Cerebellar cortex (tissue), 1 donor: ENCODE measurements at regions not wholly inside any gene's neighbourhood (a gene's known extent, or its start where the extent isn't known, plus 50 kb on each side); places are given as distances from the start of the nearest gene placed in this dataset.
"Not testable (repeated sequence)": the region's sequence is repeated elsewhere in the genome, so short reads cannot be mapped to it uniquely, and the experiment has no call there.

Experiments
- DNase-seq: peaks from one replicate; pipeline ENCODE4 v3.0.0-alpha.2; 2015; ENCODE audit warnings: low spot score

DNA sequence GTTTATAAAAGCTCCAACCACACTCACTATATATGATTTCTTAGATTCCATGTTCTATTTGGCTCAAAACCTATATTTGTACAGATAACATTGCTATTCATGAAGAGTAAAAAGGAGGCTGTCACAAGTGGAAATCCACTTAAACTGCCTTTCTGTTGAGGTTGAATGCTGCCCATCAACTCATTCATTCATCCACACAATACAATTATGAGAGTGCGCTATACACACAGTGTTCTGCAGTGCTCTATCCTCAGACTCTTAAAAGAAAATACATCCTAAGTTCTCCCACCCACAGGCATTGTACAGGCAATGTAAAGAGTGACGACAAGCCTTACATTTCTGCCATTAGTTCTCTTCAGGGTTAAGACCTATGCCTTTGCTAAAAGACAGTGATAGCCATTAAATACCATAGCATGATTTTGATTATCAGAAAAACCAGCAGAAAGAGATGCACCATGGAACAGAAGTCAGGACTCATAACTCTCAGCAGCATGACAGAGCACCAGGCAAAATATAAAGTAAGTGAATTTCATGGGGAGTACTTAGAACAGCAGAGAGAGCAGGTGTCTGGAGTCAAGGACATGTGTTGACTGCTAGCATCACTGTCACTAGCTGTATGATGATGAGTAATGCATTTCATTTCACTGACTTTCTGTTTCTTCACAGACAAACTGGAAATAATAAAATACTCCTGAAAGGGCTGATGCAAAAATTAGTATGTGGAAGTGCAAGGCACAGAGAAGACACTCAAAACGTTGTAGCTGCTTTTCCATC, 218.0 kb downstream of the RBM26 start:
- no peak for DNase-seq

DNA sequence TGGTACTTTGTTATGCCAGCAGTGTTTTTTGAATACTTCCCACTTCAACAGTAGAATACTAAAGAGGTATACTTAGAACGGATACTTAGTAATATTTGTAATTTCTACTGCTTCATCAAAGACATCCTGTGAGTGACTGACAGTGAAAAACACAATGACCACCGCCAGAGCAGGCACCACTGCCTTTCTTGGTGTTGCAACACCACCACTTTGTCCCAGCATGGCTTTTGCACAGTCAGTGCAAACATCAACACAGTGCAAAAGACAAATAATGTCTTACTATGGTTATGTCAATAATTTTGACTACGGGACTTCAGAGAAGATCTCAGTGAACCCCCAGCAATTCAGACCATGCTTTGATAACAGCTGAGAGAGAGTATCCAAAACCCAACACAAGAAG, 220.5 kb downstream of the RBM26 start:
- DNase-seq: no peak

DNA sequence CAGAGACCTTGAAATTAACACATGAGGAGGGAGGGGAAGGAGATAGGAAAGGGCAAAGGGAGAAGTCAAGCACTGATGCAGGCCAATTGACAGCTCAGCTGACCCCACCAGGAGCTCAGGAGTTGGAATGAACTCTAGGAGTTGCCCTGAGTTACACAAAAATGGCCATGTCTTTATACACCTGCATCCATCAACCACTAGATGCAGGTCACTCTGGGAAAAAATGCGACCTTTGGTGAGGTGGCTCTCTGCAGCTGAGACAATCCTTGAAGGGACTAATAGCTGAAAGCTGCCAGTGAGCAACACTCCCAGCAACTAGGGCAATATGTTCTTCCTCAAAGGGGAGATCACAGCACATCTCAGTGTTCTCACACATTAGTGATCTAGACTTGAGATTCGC, 222.8 kb downstream of the RBM26 start:
- DNase-seq: no peak

DNA sequence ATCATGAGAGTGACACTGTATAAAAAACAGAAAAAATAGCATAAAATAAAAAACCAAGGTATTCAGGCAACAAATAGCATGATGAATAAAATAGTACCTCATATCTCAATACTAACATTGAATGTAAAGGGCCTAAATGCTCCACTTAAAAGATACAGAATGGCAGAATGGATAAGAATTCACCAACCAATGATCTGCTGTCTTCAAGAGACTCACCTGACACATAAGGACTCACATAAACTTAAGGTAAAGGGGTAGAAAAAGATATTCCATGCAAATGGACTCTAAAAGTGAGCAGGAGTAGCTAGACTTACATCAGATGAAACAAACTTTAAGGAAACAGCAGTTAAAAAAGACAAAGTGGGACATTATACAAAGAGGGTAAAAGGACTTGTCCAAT, 232.4 kb downstream of the RBM26 start:
- not testable (repeated sequence) for DNase-seq

DNA sequence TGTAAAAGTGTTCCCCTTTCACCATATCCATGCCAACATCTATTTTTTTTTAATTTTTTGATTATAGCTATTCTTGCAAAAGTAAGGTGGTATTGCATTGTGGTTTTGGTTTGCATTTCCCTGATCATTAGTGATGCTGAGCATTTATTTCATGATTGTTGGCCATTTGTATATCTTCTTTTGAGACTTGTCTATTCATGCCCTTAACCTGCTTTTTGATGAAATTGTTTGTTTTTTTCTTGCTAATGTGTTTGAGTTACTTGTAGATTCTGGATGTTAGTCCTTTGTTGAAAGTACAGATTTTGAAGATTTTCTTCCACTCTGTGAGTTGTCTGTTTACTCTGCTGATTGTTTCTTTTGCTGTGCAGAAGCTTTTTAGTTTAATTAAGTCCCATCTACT, 233.1 kb downstream of the RBM26 start:
- not testable (repeated sequence) for DNase-seq

DNA sequence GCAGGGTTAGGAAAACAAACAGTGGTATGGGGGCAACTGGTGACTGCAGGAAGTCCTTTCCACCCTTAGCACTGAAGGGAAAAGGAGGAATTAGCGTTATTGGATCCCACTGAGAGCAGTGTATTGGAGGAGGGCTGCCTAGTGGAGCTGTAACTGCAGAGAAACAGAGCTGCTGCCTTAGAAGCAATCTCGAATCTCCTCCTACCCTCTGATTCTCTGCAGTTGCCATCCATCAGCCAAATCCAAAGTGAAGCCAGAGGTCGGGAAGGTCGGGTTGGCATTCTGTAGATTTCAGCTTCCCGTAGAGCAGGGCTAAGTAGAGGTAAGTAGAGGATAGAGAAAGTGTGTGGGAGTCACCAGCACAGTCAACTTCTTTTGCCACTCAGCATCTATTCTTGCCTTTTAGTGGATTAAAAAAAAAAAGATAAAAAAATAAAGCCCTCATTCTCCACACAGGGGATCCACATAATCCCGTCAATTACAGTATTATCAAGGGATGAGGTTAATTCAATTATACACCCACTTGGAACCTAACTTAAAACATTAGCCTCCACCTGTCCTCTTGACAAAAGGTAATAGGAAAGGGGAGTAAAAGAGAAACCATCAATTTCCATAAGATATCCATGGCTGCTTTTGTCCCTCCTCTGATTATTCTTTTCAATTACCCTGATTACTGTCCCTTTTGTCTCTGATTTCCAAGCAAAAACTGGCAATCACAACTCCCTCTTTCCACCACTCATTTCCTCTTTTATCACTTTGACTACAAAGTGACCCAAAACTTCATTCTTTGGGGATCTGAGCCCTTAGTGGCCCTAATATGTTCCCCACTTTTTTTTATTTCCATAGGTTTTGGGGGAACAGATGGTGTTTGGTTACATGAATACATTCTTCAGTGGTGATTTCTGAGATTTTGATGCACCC, 234.7 kb downstream of the RBM26 start:
- DNase-seq: no peak

DNA sequence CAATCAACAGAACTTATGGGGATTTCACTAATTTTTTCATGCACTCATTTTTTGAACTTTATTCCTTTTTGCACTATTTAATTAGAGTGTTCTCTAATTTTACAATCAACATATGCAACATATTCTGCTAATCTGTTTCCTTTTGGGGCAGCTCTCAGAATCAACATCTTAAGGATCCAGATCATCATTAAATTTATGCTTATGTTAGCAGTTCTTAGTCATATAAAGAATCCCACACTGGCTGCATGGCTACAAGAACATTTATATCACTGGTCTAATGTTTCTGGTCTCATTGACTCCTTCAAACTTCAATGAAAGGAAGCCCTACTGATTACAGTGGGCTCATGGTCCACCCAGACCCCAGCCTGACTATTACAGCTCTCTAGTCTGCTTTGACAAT, 245.2 kb downstream of the RBM26 start:
- no peak for DNase-seq

DNA sequence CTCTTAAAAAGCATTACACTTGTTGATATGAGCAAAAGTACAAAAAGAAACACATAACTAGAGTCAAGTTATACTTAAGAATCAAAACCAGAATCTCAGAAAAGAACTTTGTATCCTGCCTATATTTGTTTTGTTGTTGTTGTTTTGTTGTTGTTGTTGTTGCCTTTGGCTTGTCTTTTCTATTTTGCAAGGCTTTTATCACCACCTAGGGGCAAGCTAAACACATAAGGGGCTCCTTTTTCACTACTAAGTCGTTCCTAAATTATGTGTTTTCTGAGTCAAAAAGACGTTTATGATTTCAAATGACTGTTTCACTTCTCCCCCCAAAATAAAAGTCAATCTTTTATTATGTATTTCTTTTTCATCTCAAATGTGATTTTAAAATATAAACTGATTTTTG, 250.2 kb downstream of the RBM26 start:
- DNase-seq: no peak

DNA sequence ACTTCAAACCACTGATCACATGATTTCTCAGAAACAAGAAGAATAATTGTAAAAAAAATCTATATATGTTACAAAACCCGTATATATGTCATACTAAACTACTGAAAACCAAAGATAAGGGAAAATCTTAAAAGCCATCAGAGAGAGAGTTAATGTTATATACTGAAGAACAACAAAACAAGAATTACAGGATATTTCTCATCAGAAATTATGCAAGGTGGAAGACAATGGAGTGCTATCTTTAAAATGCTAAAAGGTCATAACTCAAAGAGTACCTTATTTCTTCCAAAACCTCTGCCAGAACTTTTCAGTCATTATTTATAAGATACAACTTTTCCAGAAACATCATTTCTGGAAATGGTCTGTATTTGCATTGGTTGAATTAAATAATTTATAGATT, 256.8 kb downstream of the RBM26 start:
- DNase-seq: no peak

DNA sequence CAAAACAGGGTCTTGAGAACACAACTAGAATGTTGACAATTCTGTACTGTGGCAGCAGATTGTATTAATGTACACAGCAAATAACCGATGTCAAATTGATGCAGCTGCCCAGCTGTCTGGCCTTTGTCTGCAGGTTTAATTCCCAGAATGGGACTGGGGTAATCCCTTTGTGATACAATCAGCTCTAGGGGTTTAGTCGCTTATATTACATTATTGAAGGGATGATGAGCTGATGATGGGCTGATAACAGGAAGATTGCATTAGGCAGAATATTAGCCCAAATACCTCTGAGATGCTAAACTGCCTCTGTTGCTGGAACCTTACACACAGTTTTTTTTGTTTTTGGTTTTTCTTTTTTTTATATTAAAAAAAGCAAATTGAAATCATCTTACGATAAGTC, 265.0 kb downstream of the RBM26 start:
- DNase-seq: no peak

DNA sequence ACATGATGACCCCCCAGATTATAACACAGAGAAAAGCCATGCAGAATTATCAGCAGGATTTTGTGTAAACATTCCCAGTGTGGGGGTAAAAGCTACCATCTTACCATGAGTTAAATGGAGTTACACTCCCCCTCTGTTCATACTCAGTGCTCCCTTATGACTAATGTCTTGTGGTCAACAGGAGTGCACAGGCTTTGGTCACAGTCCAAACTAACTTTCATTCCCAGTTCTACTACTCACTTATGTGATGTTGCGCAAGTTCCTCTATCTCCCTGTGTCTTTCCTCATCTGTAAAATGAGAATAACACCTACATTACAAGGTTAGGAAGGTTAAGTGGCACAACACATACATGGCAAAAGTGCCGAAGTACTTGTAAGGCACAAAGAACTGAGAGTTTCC, 277.9 kb downstream of the RBM26 start:
- no peak for DNase-seq

DNA sequence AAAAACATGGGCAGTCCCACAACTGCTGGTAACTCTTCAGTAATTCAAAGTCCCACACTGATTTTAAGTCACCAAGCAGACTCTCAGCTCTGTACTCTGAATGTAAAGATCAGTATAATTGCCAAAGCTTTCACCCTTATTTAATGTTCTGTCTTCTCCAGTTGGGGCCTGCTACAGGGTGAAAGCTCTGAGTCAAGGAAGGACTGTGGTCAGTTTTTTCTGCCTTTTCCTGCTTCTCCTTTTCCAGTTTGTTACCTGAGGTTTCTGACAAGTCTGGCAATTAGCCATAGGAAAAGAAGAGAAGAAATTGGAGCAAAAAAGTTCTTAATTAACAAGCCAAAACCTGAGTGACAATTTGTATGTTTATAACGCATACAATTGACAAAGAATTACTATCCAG, 279.3 kb downstream of the RBM26 start:
- no peak for DNase-seq

DNA sequence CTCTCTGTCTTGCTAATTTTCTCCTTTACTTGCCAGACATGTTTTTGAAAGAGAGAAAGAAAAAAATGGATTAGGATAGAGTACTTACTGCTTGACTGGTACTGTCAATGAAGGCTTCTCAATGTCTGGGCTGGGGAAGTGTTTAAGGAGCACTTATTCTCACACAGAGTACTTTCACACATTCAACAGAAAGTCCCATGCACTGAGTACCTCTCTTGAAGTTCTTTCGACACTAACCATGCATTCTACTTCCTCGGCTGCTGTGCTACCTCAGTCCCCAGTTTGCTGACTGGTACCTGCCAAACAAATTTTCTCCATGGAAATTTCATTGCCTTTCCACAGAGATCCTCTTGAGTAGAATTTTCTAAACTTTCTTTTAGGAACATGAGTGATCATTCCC, 281.9 kb downstream of the RBM26 start:
- no peak for DNase-seq

DNA sequence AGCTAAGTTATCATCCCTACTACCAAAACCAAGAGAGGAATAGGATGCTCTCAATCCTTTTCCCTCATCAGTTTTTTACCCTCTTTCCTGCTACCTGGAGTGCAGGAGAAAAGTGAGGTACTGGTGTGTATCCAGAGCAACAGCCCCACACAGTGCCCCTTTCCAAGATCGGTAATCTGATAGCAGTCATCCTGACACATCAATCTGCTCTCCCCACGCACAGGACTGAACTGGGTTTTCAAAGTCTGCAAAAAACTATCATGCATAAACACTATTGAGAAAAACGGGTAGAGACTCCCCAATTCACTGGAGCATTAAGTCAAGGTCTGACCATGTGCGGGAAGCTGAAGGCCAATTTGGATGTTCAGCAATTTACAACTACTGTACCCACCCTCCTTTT, 284.8 kb downstream of the RBM26 start:
- DNase-seq: no peak

DNA sequence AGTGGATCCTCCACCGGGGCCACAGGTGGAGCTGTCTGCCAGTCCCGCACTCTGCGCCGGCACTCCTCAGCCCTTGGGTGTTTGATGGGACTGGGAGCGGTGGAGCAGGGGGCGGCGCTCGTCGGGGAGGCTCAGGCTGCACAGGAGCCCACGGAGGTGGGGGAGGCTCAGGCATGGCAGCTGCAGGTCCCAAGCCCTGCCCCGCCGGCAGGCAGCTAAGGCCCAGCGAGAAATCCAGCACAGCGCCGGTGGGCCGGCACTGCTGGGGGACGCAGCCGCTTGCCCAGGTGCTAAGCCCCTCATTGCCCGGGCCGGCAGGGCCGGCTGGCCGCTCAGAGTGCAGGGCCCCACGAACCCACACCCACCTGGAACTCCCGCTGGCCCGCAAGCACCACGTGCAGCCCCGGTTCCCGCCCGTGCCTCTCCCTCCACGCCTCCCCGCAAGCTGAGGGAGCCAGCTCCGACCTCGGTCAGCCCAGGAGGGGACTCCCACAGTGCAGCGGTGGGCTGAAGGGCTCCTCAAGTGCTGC, 286.4 kb downstream of the RBM26 start:
- no peak for DNase-seq

DNA sequence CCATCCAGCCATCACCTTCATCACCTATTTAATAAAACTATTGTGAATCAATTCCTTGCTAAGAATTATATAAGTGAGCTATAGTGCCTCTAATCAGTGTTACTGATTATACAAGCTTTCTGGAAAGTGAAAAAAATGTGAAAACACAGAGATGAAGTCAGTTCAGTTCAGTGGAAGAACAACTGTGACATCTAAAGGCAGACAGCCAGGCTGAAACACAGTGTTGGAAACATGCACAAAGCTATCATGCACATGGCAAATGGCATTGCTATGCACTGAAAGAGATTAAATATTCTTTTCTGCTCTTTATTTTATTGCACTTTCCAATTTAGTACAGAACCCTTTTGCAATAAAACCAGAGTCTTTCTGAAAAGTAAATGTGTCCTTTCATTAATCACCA, 294.0 kb downstream of the RBM26 start:
- DNase-seq: no peak

DNA sequence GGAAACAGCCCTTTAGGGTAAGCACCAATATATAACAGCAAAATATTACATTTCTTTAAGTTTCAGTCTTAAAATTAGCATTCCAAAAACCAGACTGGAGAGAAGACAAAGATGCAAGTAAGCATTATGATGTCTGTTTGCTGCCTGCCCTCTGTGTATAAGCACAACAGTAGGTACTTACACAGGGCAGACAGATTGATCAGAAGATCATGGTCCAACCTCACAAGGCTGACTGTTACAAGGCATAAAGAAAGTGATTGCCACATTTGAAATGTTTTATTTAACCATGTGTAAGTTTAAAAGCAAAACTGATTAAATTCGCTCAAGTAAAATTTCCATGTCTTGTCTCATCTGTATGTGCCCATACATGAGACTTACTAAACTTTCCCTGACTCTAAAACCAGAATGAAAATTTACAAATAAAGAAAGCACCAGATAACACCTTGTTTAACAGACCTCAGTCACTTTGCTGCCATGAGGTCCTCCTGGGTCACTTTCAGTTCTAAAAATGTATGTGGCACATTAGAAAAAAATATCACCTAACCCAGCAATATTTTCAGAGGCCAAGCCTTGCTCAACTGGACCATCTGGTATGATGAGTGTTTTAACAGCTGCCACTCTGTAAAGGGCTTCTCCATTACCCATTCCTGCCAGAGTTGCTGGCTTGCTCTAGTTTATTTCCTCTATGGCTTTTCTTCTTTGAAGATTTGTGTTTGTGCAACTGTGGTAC, 297.0 kb downstream of the RBM26 start:
- no peak for DNase-seq

DNA sequence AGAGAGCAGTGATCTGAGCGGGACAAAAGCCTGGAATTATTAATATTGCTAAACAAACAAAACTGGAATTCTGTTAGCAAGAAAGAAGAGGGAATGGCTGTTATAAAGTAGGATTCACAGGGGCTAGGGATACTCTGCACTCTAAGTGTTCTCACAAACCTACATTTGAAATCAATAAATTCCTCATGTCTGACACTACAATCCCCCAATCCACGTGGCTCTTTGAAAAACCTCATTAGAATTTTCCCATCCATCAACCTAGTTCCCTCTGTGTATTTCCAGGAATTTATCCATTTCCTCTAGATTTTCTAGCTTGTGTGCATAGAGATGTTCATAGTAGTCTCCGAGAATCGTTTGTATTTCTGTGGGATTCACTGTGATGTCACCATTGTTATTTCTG, 307.5 kb downstream of the RBM26 start:
- DNase-seq: no peak

DNA sequence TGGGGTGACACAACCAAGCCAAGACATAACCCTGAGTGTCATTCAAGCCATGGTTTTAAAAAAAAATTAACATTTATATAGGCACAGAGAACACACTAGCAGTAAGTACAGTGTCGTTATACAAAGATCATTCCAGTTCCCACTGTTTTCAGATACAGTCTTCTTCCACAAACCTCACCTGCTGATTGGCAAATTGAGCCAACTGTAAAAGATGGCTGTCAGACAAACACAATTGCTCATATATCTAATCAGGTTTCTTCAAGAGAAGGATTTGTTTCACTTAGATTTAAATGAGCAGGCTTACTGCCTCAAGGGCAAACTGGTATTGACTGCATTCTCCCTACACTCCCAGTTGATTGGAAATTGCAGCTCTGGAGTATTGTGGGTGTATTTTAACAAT, 308.9 kb downstream of the RBM26 start:
- no peak for DNase-seq

DNA sequence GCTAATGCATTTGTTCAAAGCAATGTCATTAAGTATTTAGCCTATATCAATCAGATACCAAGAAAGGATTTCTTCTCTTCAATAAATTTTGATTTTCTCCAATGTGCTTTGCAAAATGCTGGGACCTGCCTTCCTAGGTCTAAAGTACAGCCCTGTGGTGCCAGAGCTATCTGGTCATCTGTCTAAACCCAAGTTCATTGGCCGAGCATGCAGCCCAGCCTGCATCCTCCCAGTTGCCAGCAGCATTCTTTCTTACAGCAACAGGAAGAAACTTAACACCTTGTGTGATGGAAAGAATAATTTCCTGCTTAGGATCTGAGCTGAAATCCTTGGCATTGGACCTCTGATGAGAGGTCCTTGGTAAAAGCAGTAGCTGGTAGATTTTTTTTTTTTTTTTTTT, 310.0 kb downstream of the RBM26 start:
- DNase-seq: no peak

DNA sequence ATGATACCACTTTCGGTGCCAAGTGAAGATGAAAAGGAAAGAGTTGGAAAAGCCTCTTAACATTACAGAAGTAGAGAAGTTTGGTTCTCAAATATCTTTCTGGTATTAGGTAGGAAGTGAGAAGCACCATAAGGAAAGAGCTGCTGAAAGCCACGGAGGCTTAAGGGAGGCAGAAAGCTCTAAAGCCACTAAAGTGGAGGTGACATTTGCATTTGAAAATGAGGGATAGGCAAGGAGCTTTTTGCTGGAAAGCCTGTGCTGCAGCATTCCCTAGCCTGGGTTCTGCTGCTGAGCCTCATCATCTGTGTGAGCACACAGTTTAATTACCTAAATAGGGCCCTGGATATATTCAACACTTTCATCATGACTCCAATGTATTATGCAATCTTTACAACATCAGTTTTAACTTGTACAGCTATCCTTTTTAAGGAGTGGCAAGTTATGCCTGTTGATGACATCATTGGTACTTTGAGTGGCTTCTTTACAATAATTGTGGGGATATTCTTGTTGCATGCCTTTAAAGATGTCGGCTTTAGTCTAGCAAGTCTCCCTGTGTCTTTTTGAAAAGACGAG, 315.4 kb downstream of the RBM26 start:
- DNase-seq: no peak

DNA sequence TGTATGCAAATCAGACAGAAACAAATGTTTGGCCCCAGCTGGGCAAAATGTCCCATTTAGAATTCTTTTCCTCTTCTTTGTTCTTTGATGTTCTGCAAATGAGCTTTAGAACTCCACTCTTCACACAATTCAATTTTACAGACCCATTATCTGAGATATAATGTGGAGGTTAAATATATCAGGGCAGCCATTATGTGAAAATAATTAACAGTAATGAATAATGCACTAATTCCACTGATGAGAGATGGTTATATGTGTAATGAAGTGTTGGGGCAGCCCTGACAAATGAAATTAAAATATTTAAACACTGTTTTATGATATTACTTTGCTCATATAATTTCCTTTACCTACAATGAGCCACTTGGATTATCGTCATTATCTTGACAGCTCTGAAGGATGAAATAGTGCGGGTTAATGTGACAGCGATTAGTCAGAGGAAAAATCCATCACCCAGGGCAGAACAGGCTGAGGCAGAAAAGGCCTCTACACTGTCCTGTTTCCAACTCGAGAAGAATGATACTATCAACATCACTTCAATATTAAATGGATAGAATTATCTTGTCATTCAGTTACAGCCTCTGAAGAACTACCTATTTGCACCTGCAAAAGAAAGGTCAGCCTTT, 321.1 kb downstream of the RBM26 start:
- DNase-seq: no peak
